HuH-7 (cell line): ENCODE measurements at regions not wholly inside any gene's neighbourhood (a gene's known extent, or its start where the extent isn't known, plus 50 kb on each side); places are given as distances from the start of the nearest gene placed in this dataset.
"Not testable (repeated sequence)": the region's sequence is repeated elsewhere in the genome, so short reads cannot be mapped to it uniquely, and the experiment has no call there.

Source experiments
- DNase-seq: peaks from one replicate; pipeline ENCODE4 v3.0.0; 2011; ENCODE audit warnings: low spot score

DNA sequence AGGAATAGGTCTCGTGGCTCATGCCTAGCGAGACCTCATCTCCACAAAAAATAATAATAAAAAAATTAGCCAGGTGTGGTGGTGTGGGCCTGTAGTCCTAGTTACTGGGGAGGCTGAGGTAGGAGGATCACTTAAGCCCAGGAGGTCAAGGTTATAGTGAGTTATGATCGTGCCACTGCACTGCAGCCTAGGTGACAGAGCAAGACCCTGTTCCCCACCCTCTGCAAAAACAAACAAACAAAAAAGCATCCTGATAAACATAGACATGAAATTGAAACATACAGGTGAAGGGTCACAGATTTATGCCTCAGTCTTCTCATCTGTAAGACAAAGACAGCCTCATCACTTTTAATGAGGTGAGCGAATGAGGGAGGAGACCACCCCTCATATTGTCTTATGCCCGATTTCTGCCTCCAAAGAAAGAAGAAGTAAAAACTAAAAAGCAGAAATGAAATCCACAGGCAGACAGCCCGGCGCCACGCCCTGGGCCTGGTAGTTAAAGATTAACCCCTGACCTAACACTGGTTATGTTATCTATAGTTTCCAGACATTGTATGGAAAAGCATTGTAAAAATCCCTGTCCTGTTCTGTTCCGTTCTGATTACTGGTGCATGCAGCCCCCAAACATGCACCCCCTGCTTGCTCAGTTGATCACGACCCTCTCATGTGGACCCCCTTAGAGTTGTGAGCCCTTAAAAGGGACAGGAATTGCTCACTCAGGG is 138.5 kb downstream of the OR2B2 start:
- not testable (repeated sequence) for DNase-seq

DNA sequence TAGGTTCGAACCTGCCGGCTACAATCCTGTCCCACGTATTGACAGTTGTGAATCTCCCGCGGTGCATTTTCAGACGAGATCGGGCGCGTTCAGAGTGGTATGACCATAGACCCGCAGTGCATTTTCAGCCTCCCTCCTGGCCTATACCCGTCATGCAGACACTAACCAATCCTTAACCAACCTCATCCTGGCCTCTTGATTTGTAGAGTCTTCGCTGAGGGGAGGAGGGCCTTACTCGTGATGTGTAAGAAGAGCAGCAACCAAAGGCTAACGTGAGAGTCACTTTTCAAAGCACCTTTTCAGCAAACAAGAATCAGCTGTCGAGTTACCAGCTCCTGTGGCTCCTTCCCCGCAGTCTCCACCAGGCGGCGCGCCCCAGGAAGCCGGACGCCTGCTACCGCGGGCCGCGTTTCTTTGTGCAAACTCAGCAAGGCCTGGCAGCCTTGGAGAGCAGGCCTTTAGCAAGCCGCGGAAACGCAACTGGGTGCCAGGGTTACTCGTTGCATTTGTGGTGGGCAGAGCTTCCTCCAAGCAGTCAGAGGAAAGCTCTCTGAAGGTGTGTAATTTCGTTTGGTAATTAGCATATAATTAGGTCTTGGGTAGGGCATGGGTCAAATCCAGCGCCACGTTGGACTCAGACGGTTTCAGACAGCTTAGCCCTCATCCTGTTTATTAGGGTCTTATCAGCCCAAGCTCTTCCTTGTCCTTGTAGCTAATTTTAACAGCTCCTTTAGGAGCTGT is 139.8 kb downstream of the OR2B2 start:
- DNase-seq, result peak; percentile 56

DNA sequence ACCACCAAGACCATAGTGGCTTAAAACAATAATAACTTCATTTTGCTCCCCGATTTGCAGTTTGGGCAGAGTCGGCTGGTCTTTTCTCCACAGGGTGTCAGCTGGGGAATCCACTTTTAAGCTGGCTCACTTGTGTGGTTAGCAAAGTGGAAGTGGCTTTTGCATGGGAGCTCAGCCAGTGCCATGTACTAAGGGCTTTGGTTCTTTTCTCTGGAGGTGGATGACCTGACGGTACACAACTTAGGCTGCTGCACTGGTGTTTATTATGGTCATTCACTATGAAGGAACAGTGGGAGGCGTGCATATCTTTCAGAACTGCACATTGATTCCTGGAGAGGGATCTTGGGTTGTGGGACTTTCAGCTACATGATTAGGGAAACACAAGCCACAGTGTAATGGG is 141.0 kb downstream of the OR2B2 start:
- DNase-seq, result no peak

DNA sequence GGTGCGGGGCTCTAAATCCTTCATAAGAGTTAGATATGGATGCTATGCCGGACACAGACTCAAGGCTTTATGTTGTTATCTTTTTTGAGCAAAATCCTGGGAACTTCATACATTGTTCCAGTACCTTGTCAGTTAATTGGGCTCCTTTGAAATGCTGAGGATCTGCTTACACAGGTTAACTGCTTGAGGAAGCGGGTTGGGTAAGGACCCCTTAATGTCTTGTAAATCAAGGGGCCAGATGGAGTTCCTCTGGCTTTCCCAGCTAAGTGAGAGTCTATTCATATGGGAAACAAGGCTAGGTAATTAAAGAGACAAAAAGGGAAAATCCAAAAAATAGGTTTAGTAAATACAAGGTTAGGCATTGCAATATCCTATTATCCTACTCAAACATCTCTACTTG is 141.5 kb downstream of the OR2B2 start:
- no peak for DNase-seq

DNA sequence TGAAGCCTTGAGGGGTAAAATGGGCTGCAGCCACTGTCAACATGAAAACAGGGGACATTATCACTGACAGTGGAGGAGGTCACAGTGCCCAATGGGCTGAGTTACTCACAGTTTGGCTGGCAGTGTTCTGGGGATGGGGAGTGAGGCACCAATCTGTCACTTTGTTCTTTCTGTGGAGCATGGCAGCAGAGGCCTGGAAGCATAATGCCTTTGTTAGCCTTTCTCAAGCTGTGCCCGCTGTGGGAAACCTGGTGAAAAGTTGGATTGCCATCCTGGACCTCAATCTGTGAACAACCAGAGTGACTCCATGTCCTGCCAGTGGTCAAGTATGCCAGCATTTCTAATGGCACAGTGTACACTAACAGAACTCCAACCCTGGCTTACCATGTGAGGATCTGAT is 143.6 kb downstream of the OR2B2 start:
- DNase-seq, result no peak

DNA sequence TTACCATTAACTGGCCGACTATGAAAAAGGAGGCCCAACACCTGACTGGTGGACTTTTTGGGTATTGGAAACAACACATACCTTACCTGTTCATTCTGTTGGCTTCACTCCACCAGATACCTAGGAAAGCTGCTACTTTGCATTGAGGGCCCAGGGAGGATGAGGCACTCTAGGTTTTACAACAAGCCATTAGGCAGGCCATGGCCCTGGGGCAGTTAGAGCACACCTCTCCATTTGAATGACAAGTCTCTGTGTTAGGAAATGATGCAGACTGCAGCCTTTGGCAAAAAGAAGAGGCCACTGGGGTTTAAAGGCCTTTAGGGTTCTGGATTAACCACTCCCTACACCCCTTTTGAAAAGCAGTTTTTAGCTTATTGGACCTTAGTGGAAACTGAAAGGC is 144.3 kb downstream of the OR2B2 start:
- DNase-seq, result no peak

DNA sequence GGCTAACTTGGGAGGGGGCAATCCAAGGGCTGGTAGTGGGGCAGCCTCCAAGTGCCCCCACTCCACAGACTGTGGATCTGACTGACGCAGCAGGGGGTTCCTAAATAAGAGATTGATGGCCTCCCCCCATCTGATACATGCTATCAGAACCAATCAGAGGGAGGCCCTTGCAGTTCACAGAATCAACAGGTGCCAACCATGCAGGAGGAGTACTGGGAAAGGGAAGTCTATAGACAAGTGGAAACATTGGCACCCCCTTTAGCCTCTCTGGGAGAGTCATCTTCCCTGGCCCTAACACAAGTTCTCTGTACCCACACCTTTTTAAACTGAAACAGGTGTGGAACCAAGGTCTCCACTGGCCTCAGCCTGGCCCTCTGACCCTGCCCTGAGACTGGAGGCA is 145.8 kb downstream of the OR2B2 start:
- DNase-seq, result no peak

DNA sequence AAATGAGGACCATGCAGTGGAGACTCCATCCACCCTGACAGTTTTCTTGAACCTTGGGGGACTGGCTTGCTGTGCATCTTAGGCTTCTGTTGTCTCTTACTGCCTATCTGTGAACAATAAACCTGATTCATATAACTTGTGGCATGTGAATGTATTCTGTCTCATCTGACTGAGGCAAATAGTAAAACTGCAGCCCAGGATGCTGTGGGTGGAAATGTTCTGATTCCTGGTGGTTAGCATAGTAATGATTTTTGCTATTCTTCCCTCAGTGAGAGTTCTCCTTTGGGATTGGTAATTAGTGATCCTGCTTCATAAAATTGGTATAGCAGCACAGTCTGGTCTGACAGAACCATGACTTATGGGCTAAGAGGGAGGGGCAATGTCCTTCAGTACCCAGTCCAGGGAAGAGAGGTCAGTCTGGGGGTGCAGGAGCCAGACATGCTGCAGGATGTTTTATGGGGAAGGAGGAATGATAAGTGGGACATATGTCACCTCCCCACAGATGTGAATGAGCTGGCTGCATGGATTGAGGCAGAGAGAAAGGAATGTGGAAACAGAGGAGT is 147.1 kb downstream of the OR2B2 start:
- DNase-seq, result no peak

DNA sequence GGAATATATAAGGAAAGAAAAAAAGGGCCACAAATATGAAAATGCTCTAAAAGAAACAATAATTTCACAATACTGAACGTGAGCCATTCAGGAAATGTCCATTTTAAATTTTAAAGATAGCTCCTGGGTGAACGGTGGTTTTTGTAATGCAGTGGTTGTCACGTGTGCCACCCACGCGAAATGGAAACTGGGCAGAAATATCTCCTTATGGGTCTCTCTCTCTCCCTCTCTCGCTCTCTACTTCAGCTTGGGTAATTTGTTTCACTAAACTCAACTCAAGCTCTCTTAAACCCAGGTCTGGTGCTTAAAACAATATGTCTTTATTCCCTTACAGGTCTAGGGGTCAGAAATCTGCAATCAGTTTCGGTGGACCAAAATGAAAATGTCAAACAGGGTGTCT is 150.8 kb downstream of the OR2B2 start:
- DNase-seq, result no peak

DNA sequence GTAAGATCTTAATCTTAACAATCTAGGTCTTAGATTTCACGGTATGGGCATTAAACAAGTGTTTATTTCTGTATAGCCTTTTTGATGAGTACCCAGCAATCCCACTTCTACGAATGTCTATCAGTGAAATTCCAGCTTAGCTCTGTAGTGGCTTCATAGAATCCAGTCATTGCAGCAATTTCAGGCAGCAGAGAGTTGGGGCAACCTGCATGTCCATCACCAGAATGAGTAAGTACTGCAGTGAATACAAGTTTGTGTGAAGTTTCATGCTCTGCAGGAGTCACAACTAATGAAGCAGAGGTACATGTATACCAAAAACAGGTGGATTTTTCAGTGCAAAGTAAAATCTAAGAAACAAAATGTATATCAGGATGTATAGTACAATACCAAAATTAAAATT is 151.7 kb downstream of the OR2B2 start:
- no peak for DNase-seq

DNA sequence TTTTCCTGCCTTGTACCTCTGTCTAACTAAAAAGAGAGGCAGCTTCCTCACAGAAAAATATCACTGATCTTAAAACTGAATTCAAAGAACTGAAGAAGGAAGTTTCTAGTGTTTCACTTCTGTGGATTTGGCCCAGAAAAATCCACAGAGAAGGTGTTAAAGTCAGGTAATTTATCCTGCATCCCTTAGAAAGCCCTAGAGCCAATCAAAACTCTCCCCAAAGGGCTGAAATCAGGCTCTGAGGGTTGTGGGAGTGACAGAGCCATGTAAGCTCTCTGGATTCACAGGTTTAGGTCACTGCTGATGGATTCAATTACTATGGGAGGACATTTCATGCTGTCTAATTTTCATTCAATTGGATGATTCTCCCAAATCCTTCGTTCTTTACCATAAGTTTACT is 152.3 kb downstream of the OR2B2 start:
- DNase-seq, result no peak

DNA sequence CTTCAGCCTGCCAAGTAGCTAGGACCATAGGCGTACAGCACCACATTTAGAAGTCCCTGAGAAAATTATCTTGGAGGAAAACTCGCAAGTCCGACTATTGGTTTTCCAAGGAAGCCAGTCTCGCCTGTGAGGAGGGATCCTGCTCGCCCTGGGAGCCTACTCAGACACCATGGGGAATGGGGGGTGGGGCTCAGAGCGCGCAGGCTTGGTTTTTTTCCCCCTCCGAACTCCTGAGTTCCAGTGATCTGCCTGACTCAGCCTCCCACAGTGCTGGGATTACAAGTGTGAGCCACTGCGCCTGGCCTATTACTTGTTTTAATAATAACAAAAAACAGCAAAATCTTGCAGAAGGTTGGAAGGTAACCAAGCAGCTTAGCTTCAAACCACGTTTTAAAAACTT is 153.7 kb downstream of the OR2B2 start:
- no peak for DNase-seq

DNA sequence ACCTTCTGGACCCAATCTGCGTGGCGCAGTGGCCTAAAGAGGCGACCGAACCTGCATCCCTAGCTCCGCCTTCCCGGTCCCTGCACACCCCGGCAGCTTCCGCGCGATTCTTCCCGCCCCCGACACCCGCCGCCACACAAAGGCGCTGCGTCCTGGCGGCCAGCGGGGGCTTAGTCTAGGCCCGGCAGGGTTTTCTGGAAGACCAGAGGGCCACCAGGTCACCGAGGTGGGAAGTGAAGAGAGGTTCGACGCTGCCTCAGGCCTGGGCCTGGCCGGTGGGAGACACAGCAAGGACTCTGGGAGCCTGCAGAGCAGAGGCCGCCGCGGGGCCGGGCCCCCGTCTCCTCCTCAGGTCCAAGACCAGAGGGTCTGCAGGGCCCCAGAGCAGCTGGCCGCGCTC is 154.9 kb downstream of the OR2B2 start:
- DNase-seq, result no peak

DNA sequence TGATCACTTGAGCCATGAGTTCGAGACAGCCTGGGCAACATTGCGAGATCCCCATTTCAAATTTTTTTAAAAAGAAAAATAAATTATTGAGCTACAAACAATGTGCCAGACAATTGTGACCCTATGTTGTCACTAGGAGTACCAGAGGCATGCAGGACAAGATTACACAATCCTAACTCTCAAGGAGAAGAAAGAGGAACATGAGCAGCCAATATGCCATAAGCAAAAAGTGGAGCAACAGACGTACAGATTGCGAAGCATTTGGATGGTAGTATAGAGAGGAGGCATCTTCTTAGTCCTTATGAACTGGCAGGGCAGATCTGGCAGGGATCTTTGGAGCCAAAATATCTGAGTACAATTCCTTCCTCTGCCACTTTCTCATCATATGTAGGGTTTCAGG is 156.4 kb downstream of the OR2B2 start:
- DNase-seq, result no peak

DNA sequence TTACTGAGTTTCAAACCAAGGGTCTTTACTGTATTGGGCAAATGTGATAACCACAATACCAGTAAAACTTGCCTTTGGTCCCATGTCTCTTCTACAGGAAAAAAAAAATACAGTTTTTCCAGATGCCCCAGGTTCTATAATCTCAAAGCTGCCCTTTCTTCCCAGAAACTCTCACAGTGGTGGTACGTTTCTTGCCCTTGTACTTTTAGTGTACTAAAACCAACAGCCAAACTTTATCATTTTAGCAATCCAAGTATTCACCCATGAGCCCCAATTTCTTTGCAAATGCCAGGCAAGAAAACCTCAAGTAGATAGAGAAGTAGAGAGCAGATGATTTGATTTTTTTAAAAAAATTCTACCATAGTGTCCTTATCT is 157.8 kb downstream of the OR2B2 start:
- DNase-seq, result no peak

DNA sequence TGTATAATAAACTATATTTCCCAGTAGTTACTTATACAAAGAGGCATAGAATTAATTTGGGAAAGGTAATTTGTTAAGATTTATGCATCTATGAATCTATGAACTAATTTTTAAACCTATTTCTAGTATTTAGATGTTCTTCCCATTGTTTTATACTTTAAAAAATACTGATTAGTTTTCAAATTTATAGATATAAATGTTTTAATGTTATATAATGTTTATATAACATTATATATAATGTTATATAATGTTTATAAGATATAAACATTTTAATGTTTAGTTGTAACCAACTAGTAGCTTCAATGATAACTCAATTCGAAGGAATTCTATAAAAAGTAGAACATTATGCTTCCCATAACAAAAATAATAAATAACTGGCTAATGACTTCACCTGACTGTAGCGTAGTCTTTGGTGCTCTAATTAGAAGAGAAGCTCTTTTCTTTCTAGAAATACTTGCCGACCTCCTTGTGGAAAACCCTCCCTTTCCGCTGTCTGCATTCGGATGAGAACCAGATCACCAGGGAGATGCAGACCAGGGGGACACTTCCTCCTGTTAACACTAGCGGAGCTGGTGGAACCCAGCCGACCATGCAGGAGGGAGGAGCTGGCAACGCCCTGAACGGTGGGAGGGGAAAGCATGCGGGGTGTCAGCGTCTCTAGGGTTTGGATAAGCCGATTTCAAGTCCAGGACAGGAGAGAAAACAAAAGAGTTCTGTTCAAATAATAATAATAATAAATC is 158.4 kb downstream of the OR2B2 start:
- peak; percentile 73 for DNase-seq

DNA sequence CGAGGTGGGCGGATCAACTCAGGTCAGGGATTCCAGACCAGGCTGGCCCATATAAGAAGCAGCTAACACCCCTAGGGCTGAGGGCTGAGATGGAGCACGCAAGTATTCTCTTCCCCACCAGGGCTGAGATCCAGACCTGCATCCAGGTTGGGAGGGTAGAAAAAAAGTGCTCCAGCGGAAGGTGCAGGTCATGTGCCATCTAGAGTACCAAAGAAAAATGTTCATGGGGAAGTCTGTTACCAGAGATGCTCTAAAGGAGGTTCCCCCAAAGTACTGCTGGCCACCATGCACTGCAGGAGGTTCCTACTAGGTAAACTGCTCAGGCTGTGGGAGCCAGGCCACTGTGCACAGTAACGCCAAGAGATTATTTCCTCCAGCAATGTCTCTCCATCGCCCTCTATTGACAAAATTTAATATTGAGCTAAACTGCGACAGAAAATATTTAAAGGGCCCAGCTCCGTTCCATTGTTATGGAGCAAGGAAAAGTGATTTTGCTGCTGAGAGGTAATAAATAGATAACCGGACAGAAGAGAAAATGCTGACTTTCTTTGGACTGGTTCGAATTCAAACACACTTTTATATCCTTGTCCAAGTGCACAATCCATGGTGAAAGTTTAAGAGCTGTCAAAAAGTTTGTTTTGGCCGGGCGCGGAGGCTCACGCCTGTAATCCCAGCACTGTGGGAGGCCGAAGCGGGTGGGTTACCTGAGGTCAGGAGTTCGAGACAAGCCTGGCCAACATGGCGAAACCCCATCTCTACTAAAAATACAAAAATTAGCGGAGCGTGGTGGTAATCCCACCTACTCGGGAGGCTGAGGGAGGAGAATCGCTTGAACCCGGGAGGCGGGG is 159.9 kb downstream of the OR2B2 start:
- peak; percentile 24 for DNase-seq

DNA sequence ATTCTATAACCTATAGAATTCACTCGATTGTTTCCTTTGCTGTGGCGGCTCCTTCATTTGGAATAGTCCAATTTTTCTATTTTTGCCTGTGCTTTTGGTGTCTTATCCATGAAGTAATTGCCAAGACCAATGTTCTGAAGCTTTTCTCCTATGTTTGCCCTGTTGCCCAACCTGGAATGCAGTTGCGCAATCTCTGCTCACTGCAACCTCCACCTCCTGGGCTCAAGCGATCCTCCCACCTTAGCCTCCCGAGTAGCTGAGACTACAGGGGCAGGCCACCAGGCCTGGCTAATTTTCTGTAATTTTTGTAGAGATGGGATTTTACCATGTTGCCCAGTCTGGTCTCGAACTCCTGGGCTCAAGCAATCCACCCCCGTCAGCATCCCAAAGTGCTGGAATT is 163.5 kb downstream of the OR2B2 start:
- no peak for DNase-seq

DNA sequence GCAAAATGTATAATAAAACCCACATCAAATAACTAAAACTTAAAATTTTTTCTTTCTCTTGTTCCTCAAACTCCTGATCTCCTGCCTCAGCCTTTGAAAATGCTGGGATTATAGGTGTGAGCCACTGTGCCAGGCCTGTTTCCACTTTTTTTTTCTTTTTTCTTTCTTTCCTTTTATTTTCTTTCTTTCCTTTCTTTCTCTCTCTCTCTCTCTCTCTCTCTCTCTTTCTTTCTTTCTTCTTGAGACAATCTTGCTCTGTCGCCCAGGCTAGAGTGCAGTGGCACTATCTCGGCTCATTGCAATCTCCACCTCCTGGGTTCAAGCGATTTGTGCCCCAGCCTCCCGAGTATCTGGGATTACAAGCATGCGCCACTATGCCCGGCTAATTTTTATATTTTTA is 164.6 kb downstream of the OR2B2 start:
- DNase-seq, result no peak

DNA sequence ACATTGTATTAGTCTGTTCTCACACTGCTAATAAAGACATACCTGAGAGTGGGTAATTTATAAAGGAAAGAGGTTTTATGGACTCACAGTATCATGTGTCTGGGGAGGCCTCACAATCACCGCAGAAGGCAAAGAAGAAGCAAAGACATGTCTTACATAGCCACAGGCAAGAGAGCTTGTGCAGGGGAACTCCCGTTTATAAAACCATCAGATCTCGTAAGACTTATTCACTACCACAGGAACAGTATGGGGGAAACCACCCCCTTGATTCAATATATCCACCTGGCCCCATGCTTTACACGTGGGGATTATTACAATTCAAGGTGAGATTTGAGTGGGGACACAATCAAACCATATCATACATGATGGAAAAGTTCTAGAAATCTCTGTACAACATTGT is 165.3 kb downstream of the OR2B2 start:
- not testable (repeated sequence) for DNase-seq

DNA sequence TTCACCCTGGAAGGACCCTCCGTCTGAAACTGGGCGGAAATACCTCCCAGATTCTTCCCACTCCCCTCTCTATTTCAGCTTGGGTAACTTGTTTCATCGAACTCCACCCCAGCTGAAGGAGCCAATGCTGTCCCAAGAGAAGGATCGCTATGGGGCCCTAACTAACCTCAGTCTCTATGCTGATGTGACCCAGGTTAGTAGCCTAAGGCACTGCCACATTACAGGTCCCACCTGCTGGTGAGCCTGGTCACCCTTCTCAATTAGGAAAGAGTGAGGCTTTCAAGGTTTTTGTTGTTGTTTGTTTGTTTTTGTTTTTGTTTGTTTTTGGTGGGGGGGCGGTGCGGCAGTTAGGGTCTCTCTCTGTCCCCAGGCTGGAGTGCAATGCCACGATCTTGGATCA is 168.4 kb downstream of the OR2B2 start:
- peak; percentile 34 for DNase-seq
